ENCODE measurements at regions not wholly inside any gene's neighbourhood (a gene's known extent, or its start where the extent isn't known, plus 50 kb on each side); places are given as distances from the start of the nearest gene placed in this dataset.

GRCh38 chr3:76950590-76950989 is 89.3 kb upstream of the ROBO2 start:
- H3K4me3 ChIP-seq (ENCODE audit: low read depth, low read length) = no peak overlapping the region
- no peak for DNase-seq (ENCODE audit: low read depth)
- no peak for TF ChIP-seq CTCF (IDR thresholded peaks at IDR 0.05; ENCODE audit: insufficient read depth, low read length)

DNA sequence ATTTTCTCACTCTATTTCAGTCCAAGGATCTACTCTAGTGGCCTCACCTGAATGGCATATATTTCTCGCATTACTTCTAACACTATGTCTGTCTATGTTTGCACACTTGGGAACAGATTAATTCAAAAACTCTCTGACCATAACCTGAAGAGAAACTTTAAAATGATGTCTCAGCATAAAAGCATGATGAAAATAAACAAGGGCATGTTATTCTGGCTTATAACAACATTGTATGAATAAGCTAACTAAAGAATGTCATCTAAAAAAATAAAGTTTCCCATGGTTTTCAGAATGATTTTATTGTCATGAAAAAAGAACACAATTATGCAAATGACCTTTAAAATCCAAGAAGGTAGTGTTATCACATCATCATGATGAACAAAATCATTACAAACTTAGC is 85.5 kb upstream of the ROBO2 start:
- DNase-seq (ENCODE audit: low read depth) = no peak
- TF ChIP-seq CTCF (IDR thresholded peaks at IDR 0.05; ENCODE audit: insufficient read depth, low read length) = no peak
- H3K4me3 ChIP-seq (ENCODE audit: low read depth, low read length) = no peak overlapping the region

- DNase-seq (ENCODE audit: low read depth) = no peak
- no peak overlapping the region for H3K4me3 ChIP-seq (ENCODE audit: low read depth, low read length)
- no peak for TF ChIP-seq CTCF (IDR thresholded peaks at IDR 0.05; ENCODE audit: insufficient read depth, low read length)
Observed at GRCh38 chr3:76958274-76958673, 81.6 kb upstream of the ROBO2 start.

- no peak for TF ChIP-seq CTCF (IDR thresholded peaks at IDR 0.05; ENCODE audit: insufficient read depth, low read length)
Observed at GRCh38 chr3:76958861-76959260, 81.0 kb upstream of the ROBO2 start.

DNA sequence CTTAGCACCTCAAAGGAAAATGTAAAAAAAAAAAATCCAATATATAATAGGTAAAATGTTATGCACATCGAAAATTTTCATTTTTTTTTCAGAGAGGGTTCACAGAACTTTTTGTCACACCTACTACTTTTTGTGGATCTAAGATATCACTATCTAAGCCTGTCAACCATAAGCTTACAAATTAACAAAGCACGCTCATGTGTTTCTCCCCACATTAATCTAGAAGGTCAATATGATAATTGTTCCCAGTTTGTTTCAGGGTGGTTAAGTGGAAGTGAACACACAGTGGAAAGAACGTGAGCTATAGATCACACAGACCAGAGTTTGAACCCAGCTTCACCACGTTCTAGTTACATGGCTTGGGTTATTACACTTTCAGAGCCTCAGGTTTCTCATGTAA is 78.6 kb upstream of the ROBO2 start:
- no peak for DNase-seq (ENCODE audit: low read depth)
- no peak overlapping the region for H3K4me3 ChIP-seq (ENCODE audit: low read depth, low read length)
- TF ChIP-seq CTCF (IDR thresholded peaks at IDR 0.05; ENCODE audit: insufficient read depth, low read length) = no peak

More at GRCh38 chr3:76958861-76959260, 81.0 kb upstream of the ROBO2 start:
- H3K4me3 ChIP-seq (ENCODE audit: low read depth, low read length) = no peak overlapping the region
- no peak for DNase-seq (ENCODE audit: low read depth)

DNA sequence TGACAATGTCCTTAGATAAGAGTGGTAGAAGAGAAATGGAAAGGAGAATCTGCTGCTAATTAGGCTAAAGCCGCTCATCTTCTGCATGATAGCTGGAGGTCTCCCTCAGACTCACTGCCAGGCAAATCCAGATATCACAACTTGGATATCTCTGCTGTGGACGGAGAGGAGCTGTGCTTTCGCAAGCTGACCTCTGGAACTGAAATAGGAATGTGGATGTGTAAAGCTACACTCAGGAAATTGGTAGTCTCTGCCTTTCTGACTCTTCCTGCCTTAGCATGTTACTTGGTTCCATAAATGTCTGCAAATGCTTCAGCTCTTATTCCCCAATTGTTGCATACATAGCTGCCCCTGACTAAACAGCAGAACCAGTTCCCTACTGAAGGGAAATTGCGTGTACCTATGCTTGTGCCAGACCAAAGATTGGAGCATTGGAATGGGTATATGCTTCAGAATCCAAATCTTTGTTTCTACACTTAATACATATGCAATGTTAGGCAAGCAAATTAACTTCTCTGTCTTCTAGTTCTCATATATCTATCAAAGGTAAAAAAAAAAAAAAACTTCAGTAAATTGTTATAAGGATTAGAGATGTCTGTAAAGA is 74.7 kb upstream of the ROBO2 start:
- TF ChIP-seq CTCF (IDR thresholded peaks at IDR 0.05; ENCODE audit: insufficient read depth, low read length) = no peak
- H3K4me3 ChIP-seq (ENCODE audit: low read depth, low read length) = no peak overlapping the region
- DNase-seq (ENCODE audit: low read depth) = no peak

- no peak for DNase-seq (ENCODE audit: low read depth)
- no peak overlapping the region for H3K4me3 ChIP-seq (ENCODE audit: low read depth, low read length)
- TF ChIP-seq CTCF (IDR thresholded peaks at IDR 0.05; ENCODE audit: insufficient read depth, low read length) = no peak
Observed at GRCh38 chr3:76969471-76969870, 70.4 kb upstream of the ROBO2 start.

Measured in fibroblast of the aortic adventitia (primary cell).